Limb (tissue), 2 donors: ENCODE measurements at regions not wholly inside any gene's neighbourhood (a gene's known extent, or its start where the extent isn't known, plus 50 kb on each side); places are given as distances from the start of the nearest gene placed in this dataset.

Source experiments
- DNase-seq, 2 donors: peaks; one replicate each; pipeline ENCODE4 v3.0.0-alpha.2; 2016; ENCODE audit errors: extremely low spot score in 2 of 2

DNA sequence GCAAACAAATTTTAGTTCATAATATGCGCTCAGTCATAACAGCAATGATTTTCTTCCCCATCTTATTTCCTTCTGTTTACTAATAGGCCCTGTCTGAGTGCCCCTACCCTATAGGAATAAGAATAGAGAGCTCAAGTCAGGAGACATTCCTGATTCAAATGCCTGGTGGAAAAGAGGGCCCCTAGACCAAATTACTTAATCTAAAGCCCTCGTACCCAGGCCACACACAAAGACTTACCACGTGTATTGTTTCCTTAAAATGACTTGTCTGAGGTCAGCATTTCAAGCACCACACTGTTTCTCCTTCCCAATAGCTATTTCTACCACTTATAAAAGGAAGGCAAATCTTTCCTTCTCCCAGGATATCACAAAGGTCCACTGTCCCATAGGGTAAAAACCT is 314.9 kb upstream of the TMTC1 start:
- no peak for DNase-seq

DNA sequence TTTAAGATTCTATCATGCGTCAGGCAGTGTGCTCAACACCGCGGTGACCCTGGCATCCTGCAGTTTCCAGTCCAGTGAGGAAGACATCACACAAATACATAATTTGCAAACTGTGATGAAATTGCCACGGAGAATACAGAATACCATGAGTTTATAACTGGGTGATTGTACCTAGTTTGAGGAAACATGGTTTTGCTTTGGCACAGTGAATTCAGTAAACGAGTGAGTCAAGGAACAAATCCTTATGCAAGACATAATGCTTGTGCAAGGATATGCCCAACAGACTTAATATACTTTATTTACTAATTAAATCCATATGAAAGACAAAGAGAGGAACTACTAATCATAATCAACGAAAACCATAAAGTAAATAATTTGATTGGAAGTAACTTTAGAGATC is 311.8 kb upstream of the TMTC1 start:
- DNase-seq, result no peak

GRCh38 chr12:30092983-30093617 is 309.4 kb upstream of the TMTC1 start:
- DNase-seq, result no peak

GRCh38 chr12:30090258-30090657 is 306.5 kb upstream of the TMTC1 start:
- no peak for DNase-seq

DNA sequence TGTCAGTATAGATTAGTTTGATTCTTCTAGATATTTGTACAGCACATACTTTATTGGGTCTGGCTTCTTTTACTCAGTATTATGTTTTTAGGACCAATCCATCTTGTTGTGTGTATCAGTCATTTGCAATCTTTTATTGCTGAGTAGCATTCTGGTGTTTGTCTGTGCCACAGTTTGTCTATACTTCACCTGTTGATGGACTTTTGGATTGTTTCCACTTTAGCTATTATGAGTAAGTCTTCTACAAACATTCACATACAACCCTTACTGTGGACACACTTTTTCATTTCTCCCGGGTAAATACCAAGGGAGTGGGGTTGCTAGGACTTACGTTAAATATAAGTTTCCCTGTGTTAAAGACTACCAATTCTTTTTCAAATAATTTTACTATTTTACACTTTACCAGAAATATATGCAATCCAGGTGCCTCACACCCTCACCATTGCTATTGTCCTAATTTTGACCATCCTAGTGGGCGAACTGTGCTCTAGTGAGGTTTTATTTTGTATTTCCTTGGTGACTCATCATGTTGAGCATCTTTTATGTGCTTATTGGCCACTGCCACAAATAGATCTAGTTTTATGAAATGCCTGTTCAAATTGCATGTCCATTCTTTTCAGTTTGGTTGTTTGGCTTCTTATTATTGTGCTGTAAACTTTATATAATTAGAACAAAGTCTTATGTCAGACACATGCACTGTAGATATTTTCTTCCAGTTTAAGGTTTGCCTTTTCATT is 304.7 kb upstream of the TMTC1 start:
- no peak for DNase-seq

GRCh38 chr12:30082381-30082780 is 298.6 kb upstream of the TMTC1 start:
- DNase-seq, result no peak

- no peak for DNase-seq
Measured at GRCh38 chr12:30074916-30075315, 291.2 kb upstream of the TMTC1 start.

- DNase-seq, result no peak
Measured at GRCh38 chr12:30072824-30073223, 289.1 kb upstream of the TMTC1 start.

DNA sequence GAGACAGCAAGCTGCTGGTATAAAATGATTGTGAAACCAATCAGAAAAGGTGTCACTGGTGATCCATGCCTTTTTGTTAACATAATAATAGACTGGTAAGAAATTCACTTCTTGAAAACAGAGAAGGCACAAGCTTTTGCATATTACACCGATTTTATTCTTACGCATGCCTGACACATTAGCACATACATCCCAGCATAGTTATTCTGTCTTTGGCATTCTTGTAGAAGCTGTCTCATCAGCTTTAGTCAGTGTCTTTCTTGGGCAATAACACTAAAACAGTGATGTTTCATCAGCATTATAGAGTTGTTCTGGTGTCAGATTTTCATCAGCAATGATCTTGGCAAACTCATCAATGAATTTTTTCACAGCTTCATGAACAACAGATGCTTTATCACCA is 283.4 kb upstream of the TMTC1 start:
- DNase-seq, result no peak

- no peak for DNase-seq
Measured at GRCh38 chr12:30064906-30065305, 281.2 kb upstream of the TMTC1 start.

DNA sequence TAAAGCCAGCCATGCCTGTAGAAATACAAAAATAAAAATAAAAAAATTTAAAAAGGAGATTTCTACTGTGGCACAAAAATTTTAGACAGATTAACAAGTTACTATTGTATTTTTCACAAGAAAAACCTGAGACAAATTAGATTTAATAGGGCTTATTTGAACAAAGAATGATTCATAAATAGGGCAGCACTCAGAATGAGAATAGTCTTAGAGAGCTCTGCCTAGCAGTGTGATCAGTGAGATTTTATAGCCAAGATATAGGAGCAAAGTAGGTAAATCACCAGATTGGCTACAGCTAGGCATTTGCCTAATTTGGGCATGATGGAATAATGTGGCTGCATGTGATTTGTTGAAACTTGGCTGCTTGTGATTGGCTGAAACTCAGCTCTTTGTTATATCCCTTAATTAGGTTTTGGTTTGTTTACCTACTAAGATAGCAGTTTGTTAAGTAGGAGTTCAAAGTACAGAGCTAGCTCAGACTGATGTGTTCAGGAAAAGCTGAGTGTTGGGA is 279.7 kb upstream of the TMTC1 start:
- DNase-seq, result no peak

DNA sequence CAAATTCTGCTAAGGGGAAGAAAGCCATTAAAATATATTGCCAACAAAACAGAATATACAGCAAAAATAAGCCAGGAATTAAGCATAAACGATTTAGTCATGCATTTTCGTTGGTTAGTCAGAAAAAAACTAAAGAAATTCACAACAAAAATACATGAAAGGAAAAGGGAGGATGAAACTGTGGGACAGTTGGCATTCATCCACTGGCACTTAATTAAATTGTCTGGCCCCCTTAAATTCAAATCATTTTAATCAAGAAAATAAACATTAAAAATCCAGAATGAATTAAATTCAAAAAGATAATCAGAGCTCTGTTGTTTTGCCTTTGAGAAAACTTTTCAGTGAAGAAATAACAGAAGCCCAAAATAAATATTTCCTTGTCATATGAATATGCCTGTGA is 264.6 kb upstream of the TMTC1 start:
- DNase-seq, result no peak

- DNase-seq, result no peak
Measured at GRCh38 chr12:30047516-30048254, 263.9 kb upstream of the TMTC1 start.

DNA sequence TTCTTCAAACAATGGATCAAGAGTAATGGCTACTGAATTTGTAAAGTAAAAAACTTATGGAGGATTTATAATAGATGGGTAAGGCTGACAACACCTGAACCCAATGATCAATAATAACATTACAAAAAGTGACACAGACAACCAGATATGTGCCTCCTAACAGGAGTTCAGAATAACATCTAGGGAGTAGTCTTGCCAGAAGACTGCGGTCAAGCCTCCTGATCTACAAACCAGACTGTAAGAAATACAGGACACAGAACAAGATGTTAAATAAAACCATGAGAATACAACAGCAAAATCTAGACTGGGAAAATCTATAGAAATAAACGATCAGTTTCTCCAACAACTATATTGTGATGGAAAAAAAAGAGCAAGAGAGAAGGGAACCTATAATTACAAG is 262.6 kb upstream of the TMTC1 start:
- no peak for DNase-seq

DNA sequence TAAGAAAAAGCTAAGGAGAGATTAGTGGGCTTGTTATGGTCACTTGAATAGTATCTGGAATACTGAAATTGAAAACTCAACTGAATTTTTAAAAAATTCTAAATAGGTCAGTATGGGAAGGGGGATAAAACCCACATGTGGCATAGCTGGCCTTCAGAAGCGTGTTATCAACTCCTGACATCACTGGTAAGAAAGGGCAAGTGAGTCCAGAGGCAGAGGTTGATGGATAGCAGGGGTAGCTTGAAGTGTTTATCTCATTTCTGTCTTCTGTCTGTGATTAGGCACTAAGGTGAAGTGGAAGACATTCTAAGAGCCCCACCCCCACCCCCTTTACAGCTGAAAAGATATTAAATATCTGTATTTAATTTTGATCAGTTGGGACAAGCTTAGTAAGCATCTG is 261.4 kb upstream of the TMTC1 start:
- DNase-seq, result no peak

- DNase-seq, result no peak
Measured at GRCh38 chr12:30044206-30044605, 260.5 kb upstream of the TMTC1 start.

DNA sequence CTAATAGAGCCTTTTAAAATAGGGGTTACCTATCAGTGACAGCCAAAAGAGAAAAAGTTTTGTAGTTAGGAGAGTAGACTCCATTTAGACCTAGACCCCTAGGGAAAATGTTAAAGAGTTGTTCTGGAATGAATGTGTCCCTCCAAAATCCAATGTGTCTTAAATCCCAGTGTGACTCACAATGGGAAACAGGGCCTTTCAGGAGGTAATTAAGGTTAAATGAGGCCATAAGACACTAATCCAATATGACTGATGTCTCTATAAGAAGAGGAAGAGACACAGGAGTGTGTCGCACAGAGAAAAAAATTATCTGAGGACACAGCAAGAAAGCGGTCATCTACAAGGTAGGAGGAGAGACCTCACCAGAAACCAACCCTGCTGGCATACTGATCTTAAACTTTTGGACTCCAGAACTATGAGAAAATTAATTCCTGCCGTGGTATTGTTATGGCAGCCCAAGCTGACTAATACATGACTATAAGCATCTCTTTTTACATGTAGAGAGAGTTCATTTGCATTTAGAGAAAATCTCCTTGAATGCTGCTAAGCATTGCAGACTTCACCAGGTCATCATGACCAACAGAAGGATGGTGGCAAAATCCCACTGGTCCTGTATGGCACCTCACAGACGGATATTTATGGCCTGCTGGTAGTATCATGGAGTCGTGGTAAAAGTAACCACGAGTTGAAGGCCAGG is 259.6 kb upstream of the TMTC1 start:
- no peak for DNase-seq

GRCh38 chr12:30041096-30041495 is 257.4 kb upstream of the TMTC1 start:
- DNase-seq, result no peak

DNA sequence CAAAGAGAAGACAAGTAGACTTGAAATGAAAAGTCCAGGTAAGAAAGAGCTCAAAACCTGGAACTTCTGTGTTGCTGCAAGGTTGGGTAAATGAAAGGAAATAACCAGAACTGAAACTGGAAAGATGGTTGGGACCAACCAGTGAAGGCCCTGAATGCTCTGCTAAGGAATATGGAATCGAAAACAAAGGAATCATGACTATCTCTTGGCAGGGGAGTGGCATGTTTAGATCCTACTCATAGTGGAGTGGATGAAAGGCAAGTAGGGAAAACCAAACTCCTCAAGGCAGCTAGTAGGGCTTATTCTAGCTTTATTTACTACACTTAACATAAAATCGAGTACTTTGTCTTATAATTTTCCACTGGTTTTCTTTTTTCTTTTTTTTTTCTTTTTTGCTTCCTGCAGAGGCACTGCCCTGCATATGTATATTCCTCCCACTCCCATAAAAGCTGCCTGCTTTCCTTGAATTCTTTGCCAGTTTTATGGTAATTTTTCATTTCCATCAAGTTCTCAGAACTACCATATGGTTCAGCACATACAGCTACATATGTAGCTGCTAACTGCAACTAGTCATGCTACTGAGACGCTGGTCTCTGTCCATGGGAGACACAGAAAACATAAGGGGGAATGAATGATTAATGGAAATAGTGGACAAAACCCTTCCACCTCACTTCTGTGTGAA is 247.1 kb upstream of the TMTC1 start:
- no peak for DNase-seq

DNA sequence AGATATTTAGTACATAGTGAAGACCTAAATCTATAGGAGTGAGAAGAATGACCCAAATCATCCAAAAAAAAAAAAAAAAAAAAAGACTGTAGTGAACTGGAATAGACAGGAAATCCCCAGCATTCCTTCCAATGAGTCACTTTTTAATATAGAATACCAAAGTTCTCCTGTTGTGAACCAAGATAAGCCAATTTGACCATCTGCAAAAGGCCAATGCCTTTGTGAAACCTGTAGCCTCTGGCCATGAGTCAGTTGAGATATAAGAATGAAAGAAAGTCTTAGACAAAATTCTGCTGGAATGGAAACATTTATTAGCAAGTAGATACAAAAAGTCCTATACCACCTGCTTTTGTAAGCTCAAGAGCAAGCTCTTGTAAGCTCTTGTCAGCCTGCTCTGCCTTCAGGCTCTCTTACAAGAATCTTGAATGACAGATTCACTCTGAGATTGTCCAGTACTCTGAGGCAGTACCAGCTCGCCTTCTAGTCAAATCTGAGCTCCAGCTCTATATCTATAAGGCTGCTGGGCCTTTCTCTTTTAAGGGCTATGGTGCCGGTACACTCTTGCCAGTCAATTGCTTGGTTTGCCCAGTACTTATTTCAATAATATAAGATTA is 243.0 kb upstream of the TMTC1 start:
- no peak for DNase-seq

DNA sequence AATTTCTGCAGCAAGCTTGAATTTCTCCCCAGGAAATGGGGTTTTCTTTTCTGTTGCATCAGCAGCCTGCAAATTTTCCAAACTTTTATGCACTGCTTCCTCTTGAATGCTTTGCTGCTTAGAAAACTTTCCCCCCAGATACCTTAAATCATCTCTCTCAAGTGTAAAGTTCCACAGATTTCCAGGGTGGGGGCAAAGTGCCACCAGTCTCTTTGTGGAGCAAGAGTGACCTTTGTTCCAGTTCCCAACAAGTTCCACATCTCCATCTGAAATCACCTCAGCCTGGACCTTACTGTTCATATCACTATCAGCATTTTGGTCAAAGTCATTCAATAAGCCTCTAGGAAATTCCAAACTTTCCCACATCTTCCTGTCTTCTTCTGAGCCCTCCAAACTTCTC is 241.6 kb upstream of the TMTC1 start:
- DNase-seq, result no peak
